Stomach smooth muscle (tissue), 2 donors: ENCODE measurements at regions not wholly inside any gene's neighbourhood (a gene's known extent, or its start where the extent isn't known, plus 50 kb on each side); places are given as distances from the start of the nearest gene placed in this dataset.
"Not testable (repeated sequence)": the region's sequence is repeated elsewhere in the genome, so short reads cannot be mapped to it uniquely, and the experiment has no call there.

Experiments used
- H3K27ac ChIP-seq: one replicate; pipeline ENCODE4 v1.7.0; 2013; ENCODE audit warnings: mild to moderate bottlenecking, low read length, inconsistent platforms
- H3K27me3 ChIP-seq, 2 donors: one replicate each; pipeline ENCODE4 v1.7.0; 2013; ENCODE audit warnings: low read length in 2 of 2; ENCODE audit not compliant: insufficient read depth in 2 of 2, control insufficient read depth in 1 of 2
- H3K36me3 ChIP-seq, 2 donors: one replicate each; pipeline ENCODE4 v1.7.0; 2013; ENCODE audit warnings: low read length in 2 of 2; ENCODE audit not compliant: control insufficient read depth in 2 of 2, insufficient read depth in 2 of 2
- H3K4me1 ChIP-seq: one replicate; pipeline ENCODE4 v1.7.0; 2013; ENCODE audit warnings: low read length; ENCODE audit not compliant: control insufficient read depth, insufficient read depth
- H3K4me3 ChIP-seq, 2 donors: one replicate each; pipeline ENCODE4 v1.7.0; 2013; ENCODE audit warnings: low read length in 2 of 2
- H3K9ac ChIP-seq, 2 donors: one replicate each; pipeline ENCODE4 v1.7.0; 2013; ENCODE audit warnings: low read length in 2 of 2, mild to moderate bottlenecking in 1 of 2
- H3K9me3 ChIP-seq, 2 donors: one replicate each; pipeline ENCODE4 v1.7.0; 2013; ENCODE audit warnings: low read length in 2 of 2; ENCODE audit not compliant: control insufficient read depth in 2 of 2
- donor health status: healthy.
- donor health status: Pancreatic carcinoma.

DNA sequence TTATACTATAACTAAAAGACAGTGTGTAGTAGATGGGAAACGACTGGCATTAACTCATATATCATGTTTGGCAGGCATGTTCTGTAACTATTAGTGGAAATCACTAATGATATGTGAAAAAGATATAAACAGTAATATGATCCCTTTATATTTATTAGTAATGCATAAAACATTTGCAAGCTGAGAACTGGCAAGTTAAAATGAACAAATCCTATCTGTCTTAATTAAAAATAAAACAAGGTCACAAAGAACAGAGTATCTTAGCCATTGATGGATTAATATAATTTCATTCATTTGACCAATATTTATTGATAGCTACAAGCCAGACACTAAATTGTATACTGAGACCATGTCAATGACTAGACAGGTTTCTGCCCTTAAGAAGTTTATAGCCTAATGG lies 154.5 kb downstream of the CRPPA start:
- H3K9me3 ChIP-seq = no peaks in the 10 kb centered on the region
- no peak overlapping the region for H3K4me3 ChIP-seq
- H3K27me3 ChIP-seq = no peaks in the 10 kb centered on the region
- no peak overlapping the region for H3K27ac ChIP-seq
- H3K4me1 ChIP-seq = no peaks in the 10 kb centered on the region
- no peak overlapping the region for H3K9ac ChIP-seq
- H3K36me3 ChIP-seq = no peaks in the 10 kb centered on the region

- H3K36me3 ChIP-seq, H3K27me3 ChIP-seq, H3K4me1 ChIP-seq, H3K9me3 ChIP-seq, H3K4me3 ChIP-seq, H3K9ac ChIP-seq, H3K27ac ChIP-seq: not testable (repeated sequence)
Observed at GRCh38 chr7:16266470-16266869, 154.9 kb downstream of the CRPPA start.

DNA sequence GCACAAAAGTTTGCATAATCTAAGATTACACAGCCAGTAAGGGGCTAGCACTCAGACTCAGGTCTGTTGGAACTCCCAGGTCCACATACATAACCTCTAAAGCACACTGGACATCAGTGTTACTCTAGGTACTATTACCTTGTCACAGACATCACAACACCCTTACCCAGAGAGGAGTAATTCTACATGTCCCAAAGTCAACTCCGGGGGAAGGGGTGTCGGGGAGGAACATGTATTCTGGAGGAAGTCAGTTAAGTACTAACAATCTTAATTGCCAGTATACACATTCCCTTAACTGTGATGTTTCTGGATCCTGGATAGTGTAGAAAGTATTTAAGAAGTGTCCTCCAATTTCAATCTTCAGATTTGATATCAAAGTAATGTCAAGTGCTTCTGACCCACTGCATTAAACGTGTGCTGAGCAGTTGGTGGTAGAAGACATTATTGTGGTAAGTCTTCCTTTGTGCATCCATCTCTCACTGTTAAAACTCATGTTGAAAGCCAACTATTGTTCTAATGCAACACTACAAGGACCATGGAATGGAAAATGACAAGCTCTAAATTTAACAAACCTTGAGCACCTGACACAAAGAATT lies 155.4 kb downstream of the CRPPA start:
- no peaks in the 10 kb centered on the region for H3K36me3 ChIP-seq
- H3K4me3 ChIP-seq = no peak overlapping the region
- H3K4me1 ChIP-seq = no peaks in the 10 kb centered on the region
- no peaks in the 10 kb centered on the region for H3K27me3 ChIP-seq
- H3K9me3 ChIP-seq = no peaks in the 10 kb centered on the region
- H3K27ac ChIP-seq = no peak overlapping the region
- H3K9ac ChIP-seq = no peak overlapping the region

DNA sequence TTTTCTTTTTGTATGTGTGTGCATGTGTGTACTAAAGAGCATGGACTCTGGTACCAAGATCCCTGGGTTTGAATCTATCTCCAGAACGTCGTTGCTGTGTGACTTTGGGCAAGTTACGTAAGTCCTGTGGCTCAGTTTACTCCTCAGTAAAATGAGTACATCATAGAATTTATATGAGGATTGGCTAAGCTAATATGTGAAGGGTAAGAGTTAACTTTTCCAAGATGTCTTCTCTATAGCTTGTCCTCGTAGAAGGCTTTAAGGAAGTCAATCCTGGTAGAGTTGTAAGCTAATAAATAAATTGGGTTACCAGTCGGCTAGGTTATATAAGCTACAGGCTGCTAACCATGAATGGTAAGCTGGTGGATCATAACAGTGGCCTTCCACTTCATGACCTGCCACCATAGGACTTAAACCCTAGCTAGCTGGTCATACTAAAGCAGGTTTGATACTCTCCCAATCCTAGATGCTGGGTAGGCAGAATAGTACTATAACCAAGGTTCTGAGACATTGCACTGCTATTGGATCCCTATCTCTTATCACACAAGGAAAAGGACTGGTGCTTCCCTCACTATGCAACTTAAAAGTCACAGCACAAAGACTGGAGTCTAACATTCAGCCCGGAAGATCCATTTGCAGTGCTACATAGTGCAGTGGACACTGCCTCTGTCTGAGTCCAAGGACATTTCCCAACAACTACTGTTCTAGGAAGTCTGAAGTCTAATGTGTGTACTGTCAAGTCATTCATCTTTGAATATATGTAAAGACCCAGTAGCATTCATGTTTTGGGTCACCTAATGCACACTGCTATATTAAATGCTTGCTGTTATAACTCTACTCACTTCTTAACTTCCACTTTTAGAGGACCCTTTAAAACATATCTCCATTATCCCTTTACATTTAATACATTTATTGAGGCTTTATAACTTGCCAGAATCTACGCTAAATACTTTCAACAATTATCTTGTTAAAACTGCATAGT lies 156.2 kb downstream of the CRPPA start:
- H3K36me3 ChIP-seq = no peaks in the 10 kb centered on the region
- H3K27me3 ChIP-seq = no peaks in the 10 kb centered on the region
- no peaks in the 10 kb centered on the region for H3K4me1 ChIP-seq
- no peak overlapping the region for H3K4me3 ChIP-seq
- H3K9ac ChIP-seq = no peak overlapping the region
- H3K9me3 ChIP-seq = no peaks in the 10 kb centered on the region
- no peak overlapping the region for H3K27ac ChIP-seq

DNA sequence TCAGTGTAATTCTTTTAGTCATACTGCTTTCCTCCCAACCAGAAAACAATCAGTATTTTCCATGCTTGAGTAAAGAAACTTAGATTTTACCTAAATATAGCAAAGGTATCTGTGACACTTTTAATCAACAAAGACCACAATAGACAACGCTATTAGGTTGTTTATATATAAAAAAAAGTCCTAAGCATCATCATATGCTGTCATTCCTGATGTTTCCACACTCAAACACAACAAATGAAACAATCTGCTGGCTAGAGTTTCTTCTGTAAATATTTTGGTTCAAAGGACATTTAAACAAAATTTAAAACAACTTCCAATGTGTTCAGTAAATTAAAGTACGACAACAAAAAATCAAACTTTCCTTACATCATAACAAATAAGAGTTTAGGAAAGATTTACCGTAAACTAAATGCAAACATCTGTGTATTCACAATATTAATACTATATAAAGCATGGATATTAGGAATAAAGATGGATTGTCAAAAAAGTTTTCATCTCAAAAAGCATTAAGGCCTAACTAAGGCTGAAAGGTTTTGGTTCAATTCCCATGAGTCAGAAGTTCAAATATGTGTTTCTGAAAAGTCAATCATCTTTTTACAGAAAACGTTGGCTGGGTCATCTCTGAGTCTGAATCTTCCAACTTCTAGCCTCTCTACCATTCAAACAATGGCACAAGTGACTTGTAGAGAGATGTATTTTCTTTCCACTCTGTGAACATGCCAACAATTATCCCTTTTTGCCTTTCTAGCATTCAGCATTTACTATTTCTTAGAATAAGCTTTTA lies 157.1 kb downstream of the CRPPA start:
- H3K27ac ChIP-seq = no peak overlapping the region
- H3K9ac ChIP-seq = no peak overlapping the region
- no peaks in the 10 kb centered on the region for H3K4me1 ChIP-seq
- no peaks in the 10 kb centered on the region for H3K36me3 ChIP-seq
- no peaks in the 10 kb centered on the region for H3K27me3 ChIP-seq
- H3K9me3 ChIP-seq = no peaks in the 10 kb centered on the region
- H3K4me3 ChIP-seq = no peak overlapping the region

DNA sequence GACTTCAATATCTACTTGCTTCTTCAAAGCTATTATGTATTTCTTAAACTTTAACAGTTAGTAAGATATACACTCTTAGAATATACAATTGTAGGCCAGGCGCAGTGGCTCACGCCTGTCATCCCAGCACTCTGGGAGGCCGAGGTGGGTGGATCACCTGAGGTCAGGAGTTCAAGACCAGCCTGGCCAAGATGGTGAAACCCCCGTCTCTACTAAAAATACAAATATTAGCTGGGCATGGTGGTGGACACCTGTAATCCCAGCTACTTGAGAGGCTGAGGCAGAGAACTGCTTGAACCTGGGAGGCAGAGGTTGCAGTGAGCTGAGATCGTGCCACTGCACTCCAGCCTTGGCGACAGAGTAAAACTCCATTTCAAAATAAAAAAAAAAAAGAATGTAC lies 158.0 kb downstream of the CRPPA start:
- H3K36me3 ChIP-seq, H3K27ac ChIP-seq, H3K27me3 ChIP-seq, H3K4me1 ChIP-seq, H3K9ac ChIP-seq, H3K9me3 ChIP-seq, H3K4me3 ChIP-seq: not testable (repeated sequence)

DNA sequence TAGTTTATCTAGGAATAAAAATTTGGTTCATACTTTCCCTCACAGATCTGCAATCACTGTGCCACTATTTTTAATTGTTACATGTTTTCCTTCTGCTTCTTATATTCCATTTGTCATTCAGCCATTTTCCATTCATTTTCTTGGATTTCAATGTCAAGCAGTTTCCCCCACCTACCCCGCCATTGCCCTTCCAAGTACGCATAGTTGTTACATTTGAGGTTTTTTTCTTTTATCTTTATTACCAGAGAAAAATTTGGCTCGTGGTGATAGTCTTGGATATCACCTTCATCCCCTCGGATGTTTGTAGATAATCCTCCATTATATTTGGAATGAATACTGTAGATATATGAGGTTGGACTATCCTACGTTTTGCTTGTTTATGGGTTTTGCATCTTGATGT lies 159.7 kb downstream of the CRPPA start:
- no peak overlapping the region for H3K27ac ChIP-seq
- H3K4me3 ChIP-seq = no peak overlapping the region
- no peaks in the 10 kb centered on the region for H3K9me3 ChIP-seq
- H3K4me1 ChIP-seq = no peaks in the 10 kb centered on the region
- H3K36me3 ChIP-seq = no peaks in the 10 kb centered on the region
- H3K9ac ChIP-seq = no peak overlapping the region
- no peaks in the 10 kb centered on the region for H3K27me3 ChIP-seq

DNA sequence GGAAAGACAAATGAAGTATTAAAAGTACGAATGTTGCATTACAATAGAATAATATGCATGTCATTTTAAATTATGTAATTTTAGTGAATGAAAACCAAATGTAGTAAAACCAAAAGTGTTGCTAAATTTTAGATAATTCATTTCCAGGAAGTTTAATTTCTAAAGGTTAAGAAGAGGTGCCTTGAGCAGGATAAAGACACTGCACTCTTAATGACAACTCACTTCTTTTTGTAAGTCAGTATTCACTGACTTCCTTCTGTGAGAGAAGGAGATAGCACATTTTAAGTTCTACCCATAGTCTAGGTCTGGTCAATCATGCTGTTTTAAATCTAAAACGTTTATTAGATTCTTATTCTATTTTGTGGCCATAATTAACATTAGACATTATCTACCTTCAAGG lies 160.2 kb downstream of the CRPPA start:
- H3K9ac ChIP-seq = no peak overlapping the region
- no peaks in the 10 kb centered on the region for H3K36me3 ChIP-seq
- H3K4me1 ChIP-seq = no peaks in the 10 kb centered on the region
- no peaks in the 10 kb centered on the region for H3K27me3 ChIP-seq
- no peak overlapping the region for H3K4me3 ChIP-seq
- H3K27ac ChIP-seq = no peak overlapping the region
- H3K9me3 ChIP-seq = no peaks in the 10 kb centered on the region

GRCh38 chr7:16260236-16260728 lies 161.1 kb downstream of the CRPPA start:
- Histone ChIP-seq H3K4me3 (no peak overlapping the region), H3K27ac (no peak overlapping the region), H3K36me3 (no peaks in the 10 kb centered on the region), H3K9ac (no peak overlapping the region), H3K9me3 (no peaks in the 10 kb centered on the region), H3K4me1 (no peaks in the 10 kb centered on the region), H3K27me3 (no peaks in the 10 kb centered on the region)

DNA sequence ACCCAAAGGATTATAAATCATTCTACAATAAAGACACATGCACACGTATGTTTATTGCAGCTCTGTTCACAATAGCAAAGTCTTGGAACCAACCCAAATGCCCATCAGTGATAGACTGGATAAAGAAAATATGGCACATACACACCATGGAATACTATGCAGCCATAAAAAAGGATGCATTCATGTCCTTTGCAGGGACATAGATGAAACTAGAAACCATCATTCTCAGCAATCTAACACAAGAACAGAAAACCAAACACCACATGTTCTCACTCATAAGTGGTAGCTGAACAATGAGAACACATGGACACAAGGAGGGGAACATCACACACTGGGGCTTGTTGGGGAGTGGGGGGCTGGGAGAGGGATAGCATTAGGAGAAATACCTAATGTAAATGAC lies 164.9 kb downstream of the CRPPA start:
- H3K27me3 ChIP-seq, H3K27ac ChIP-seq, H3K9me3 ChIP-seq, H3K36me3 ChIP-seq, H3K4me3 ChIP-seq, H3K4me1 ChIP-seq, H3K9ac ChIP-seq: not testable (repeated sequence)
